BE2C (cell line): ENCODE measurements at regions not wholly inside any gene's neighbourhood (a gene's known extent, or its start where the extent isn't known, plus 50 kb on each side); places are given as distances from the start of the nearest gene placed in this dataset.
A peak's percentile ranks its signal among the peaks of the same experiment; 100 is the strongest.

Experiments
- DNase-seq: peaks from one replicate; pipeline ENCODE4 v3.0.0-alpha.2; 2020
- H3K27me3 ChIP-seq: fragments of 250-450 bp; sonication (Bioruptor Pico); 2 replicates; pipeline ENCODE4 v1.5.1; 2020; ENCODE audit warnings: mild to moderate bottlenecking
- H3K36me3 ChIP-seq: fragments of 250-450 bp; sonication (Bioruptor Pico); 2 replicates; pipeline ENCODE4 v1.5.1; 2020; ENCODE audit warnings: mild to moderate bottlenecking
- H3K4me1 ChIP-seq: fragments of 250-450 bp; sonication (Bioruptor Pico); 2 replicates; pipeline ENCODE4 v1.5.1; 2020
- H3K4me3 ChIP-seq: 2 replicates; pipeline ENCODE4 v1.5.1; 2011; ENCODE audit warnings: low read depth, low read length
- H3K9me3 ChIP-seq: fragments of 250-450 bp; sonication (Bioruptor Pico); 2 replicates; pipeline ENCODE4 v1.5.1; 2020
- TF ChIP-seq, protein P1 (sequence below): IDR thresholded peaks from 2 replicates; pipeline ENCODE4 v1.5.1; 2012; ENCODE audit warnings: mild to moderate bottlenecking, low read depth, low read length

GRCh38 chr4:8777320-8778196 lies 94.1 kb downstream of the HMX1 start:
- Histone ChIP-seq H3K4me3 (no peak overlapping the region), H3K9me3 (no peaks in the 10 kb centered on the region), H3K36me3 (no peaks in the 10 kb centered on the region), H3K27me3 (no peaks in the 10 kb centered on the region), H3K4me1 (no peaks in the 10 kb centered on the region; the same call in 1 of the 2 replicates)
- no peak for DNase-seq
- TF ChIP-seq, protein P1, sequence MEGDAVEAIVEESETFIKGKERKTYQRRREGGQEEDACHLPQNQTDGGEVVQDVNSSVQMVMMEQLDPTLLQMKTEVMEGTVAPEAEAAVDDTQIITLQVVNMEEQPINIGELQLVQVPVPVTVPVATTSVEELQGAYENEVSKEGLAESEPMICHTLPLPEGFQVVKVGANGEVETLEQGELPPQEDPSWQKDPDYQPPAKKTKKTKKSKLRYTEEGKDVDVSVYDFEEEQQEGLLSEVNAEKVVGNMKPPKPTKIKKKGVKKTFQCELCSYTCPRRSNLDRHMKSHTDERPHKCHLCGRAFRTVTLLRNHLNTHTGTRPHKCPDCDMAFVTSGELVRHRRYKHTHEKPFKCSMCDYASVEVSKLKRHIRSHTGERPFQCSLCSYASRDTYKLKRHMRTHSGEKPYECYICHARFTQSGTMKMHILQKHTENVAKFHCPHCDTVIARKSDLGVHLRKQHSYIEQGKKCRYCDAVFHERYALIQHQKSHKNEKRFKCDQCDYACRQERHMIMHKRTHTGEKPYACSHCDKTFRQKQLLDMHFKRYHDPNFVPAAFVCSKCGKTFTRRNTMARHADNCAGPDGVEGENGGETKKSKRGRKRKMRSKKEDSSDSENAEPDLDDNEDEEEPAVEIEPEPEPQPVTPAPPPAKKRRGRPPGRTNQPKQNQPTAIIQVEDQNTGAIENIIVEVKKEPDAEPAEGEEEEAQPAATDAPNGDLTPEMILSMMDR = no peak

- H3K9me3 ChIP-seq = no peaks in the 10 kb centered on the region
- TF ChIP-seq, protein P1 = no peak
- DNase-seq = no peak
- no peaks in the 10 kb centered on the region for H3K36me3 ChIP-seq
- no peaks in the 10 kb centered on the region; the same call in 1 of the 2 replicates for H3K4me1 ChIP-seq
- no peak overlapping the region for H3K4me3 ChIP-seq
- no peaks in the 10 kb centered on the region for H3K27me3 ChIP-seq
Observed at GRCh38 chr4:8776366-8776765, 95.3 kb downstream of the HMX1 start.

DNA sequence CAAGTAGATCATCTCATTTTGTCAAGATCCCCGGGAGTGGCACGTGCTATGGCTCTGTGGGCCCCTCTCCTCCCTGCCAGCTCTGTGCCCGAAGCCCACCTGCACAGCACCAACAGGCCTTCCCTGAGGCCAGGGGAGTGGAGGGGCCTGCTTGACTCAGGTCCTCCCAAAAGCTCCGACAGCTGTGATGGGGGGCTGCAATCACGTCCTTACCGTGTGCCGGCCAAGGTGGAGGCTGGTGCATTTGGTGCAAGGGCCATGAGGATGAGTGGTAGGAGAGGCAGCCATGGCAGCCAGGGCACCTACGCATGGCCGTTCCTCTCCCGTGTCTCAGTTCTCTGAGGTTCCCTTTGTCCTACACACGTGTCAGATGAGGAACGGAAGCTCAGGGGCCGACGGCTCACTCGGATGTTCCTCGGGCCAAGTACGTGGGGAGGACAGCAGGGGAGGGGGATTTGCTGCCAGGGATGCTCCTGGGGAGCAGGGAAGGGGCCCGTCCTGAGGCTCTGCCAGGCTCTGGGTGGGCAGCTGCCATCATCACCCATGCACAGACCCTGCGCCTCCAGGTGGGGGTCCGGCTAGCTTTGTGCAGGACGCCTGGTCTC lies 95.8 kb downstream of the HMX1 start:
- Histone ChIP-seq H3K9me3 (no peaks in the 10 kb centered on the region), H3K27me3 (no peaks in the 10 kb centered on the region), H3K4me1 (no peaks in the 10 kb centered on the region; the same call in 1 of the 2 replicates), H3K4me3 (no peak overlapping the region), H3K36me3 (no peaks in the 10 kb centered on the region)
- TF ChIP-seq, protein P1 = no peak
- no peak for DNase-seq

GRCh38 chr4:8775121-8775520 lies 96.5 kb downstream of the HMX1 start:
- no peak for DNase-seq
- TF ChIP-seq, protein P1 = no peak
- Histone ChIP-seq H3K27me3 (no peaks in the 10 kb centered on the region), H3K4me3 (no peak overlapping the region), H3K4me1 (no peaks in the 10 kb centered on the region; the same call in 1 of the 2 replicates), H3K36me3 (no peaks in the 10 kb centered on the region), H3K9me3 (no peaks in the 10 kb centered on the region)

GRCh38 chr4:8774071-8774470 lies 97.6 kb downstream of the HMX1 start:
- H3K9me3 ChIP-seq = no peaks in the 10 kb centered on the region
- H3K36me3 ChIP-seq = no peaks in the 10 kb centered on the region
- TF ChIP-seq, protein P1 = no peak
- H3K4me3 ChIP-seq = no peak overlapping the region
- H3K27me3 ChIP-seq = no peaks in the 10 kb centered on the region
- DNase-seq = peak; percentile 2
- no peaks in the 10 kb centered on the region for H3K4me1 ChIP-seq
